ENCODE measurements at regions not wholly inside any gene's neighbourhood (a gene's known extent, or its start where the extent isn't known, plus 50 kb on each side); places are given as distances from the start of the nearest gene placed in this dataset.

- TF ChIP-seq, protein P1, sequence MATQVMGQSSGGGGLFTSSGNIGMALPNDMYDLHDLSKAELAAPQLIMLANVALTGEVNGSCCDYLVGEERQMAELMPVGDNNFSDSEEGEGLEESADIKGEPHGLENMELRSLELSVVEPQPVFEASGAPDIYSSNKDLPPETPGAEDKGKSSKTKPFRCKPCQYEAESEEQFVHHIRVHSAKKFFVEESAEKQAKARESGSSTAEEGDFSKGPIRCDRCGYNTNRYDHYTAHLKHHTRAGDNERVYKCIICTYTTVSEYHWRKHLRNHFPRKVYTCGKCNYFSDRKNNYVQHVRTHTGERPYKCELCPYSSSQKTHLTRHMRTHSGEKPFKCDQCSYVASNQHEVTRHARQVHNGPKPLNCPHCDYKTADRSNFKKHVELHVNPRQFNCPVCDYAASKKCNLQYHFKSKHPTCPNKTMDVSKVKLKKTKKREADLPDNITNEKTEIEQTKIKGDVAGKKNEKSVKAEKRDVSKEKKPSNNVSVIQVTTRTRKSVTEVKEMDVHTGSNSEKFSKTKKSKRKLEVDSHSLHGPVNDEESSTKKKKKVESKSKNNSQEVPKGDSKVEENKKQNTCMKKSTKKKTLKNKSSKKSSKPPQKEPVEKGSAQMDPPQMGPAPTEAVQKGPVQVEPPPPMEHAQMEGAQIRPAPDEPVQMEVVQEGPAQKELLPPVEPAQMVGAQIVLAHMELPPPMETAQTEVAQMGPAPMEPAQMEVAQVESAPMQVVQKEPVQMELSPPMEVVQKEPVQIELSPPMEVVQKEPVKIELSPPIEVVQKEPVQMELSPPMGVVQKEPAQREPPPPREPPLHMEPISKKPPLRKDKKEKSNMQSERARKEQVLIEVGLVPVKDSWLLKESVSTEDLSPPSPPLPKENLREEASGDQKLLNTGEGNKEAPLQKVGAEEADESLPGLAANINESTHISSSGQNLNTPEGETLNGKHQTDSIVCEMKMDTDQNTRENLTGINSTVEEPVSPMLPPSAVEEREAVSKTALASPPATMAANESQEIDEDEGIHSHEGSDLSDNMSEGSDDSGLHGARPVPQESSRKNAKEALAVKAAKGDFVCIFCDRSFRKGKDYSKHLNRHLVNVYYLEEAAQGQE (IDR thresholded peaks at IDR 0.05; ENCODE audit: insufficient read depth in 1 of 2, low read depth in 2 of 2, low read length in 2 of 2), result no peak
These were observed 322.1 kb downstream of the ARL4A start for GRCh38 chr7:13009517-13009916.

GRCh38 chr7:13014011-13014410 lies 326.6 kb downstream of the ARL4A start:
- TF ChIP-seq SIN3A (IDR thresholded peaks at IDR 0.05; ENCODE audit: borderline replicate concordance, insufficient read depth, low read length) (no peak), TAF1 (IDR thresholded peaks at IDR 0.05; ENCODE audit: borderline replicate concordance, insufficient read depth, low read length) (no peak), FOXP2 (optimal IDR thresholded peaks at IDR 0.05; ENCODE audit: borderline replicate concordance, extremely low read depth, extremely low read length, insufficient read depth) (no peak), POLR2AphosphoS5 (IDR thresholded peaks at IDR 0.05; ENCODE audit: low read depth, low read length) (no peak)
- TF ChIP-seq, protein P1 (IDR thresholded peaks at IDR 0.05; ENCODE audit: insufficient read depth in 1 of 2, low read depth in 2 of 2, low read length in 2 of 2), result no peak

DNA sequence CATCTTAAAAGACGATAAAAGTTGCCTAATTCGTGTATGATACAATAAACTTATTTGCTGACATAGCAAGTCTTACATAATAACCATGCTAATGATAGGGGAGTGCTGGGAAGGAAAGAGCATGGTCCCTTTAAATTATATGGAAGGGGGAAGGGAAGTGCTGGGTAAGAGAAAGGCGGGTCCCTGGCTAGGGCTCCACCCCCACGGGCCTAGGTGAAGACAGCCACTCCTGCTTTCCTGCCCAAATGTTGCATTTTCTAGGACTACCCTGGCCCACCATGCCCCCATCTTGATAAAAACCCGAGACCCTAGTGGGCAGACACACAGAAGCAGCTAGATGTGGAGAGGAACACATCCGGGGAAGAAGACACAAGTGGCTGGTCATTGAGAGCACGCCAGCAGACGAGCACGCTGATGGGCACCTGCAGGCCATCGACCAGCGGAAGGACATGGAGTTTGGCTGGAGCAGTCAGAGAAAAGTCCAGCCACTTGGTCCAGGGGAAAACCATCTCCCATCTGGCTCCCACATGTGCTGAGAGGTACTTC lies 328.7 kb downstream of the ARL4A start:
- TF ChIP-seq SIN3A (IDR thresholded peaks at IDR 0.05; ENCODE audit: borderline replicate concordance, insufficient read depth, low read length) (no peak), TAF1 (IDR thresholded peaks at IDR 0.05; ENCODE audit: borderline replicate concordance, insufficient read depth, low read length) (no peak), POLR2AphosphoS5 (IDR thresholded peaks at IDR 0.05; ENCODE audit: low read depth, low read length) (no peak), FOXP2 (optimal IDR thresholded peaks at IDR 0.05; ENCODE audit: borderline replicate concordance, extremely low read depth, extremely low read length, insufficient read depth) (no peak)
- TF ChIP-seq, protein P1 (IDR thresholded peaks at IDR 0.05; ENCODE audit: insufficient read depth in 1 of 2, low read depth in 2 of 2, low read length in 2 of 2), result no peak

DNA sequence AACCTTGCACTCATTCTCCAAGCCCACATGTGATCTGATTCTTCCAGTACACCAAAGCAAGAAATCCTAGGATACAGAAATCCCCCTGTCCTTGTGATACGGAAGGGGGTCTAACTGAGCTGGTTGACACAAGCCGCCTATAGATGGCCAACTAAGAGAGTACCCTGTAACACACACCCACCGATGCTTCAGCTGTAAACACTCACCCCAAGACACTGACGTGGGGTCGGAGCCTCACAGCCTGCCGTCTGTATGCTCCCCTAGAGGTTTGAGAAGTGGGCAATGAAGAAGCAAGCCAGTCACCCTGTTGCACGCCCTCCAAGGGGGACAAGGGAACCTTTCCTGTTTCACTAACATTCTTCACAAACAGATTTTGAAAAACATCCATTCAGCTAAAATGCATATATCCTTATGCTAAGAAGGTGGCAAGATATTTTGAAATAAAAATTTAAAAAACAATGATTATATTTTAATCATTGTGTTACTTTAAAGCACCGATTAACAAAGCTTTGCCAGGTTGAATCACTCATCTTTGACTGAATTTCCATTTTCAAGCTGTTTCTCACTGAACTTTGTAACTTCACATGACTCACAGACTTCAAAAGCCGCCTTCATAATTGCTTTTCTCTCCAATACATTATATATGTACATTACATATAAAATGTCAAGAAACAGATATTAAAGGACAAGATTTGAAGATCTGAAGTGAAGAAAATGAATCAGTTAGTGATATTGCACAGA lies 329.3 kb downstream of the ARL4A start:
- TF ChIP-seq SIN3A (IDR thresholded peaks at IDR 0.05; ENCODE audit: borderline replicate concordance, insufficient read depth, low read length) (no peak), FOXP2 (optimal IDR thresholded peaks at IDR 0.05; ENCODE audit: borderline replicate concordance, extremely low read depth, extremely low read length, insufficient read depth) (no peak), POLR2AphosphoS5 (IDR thresholded peaks at IDR 0.05; ENCODE audit: low read depth, low read length) (no peak), TAF1 (IDR thresholded peaks at IDR 0.05; ENCODE audit: borderline replicate concordance, insufficient read depth, low read length) (no peak)
- TF ChIP-seq, protein P1 (IDR thresholded peaks at IDR 0.05; ENCODE audit: insufficient read depth in 1 of 2, low read depth in 2 of 2, low read length in 2 of 2), result no peak
